Stomach (tissue), 8 donors: ENCODE measurements at regions not wholly inside any gene's neighbourhood (a gene's known extent, or its start where the extent isn't known, plus 50 kb on each side); places are given as distances from the start of the nearest gene placed in this dataset.
A peak's percentile ranks its signal among the peaks of the same experiment; 100 is the strongest.

Experiments
- DNase-seq, 2 donors: peaks; one replicate each; pipeline versions ENCODE4 v3.0.0 to v3.0.0-alpha.2; 2013 to 2019
- H3K27ac ChIP-seq, 5 donors: fragments of 200-600 bp in 4 of 5; sonication (generic) in 4 of 5; one replicate each; pipeline ENCODE4 v1.5.1; 2013 to 2019; ENCODE audit warnings: mild to moderate bottlenecking in 1 of 5, moderate library complexity in 1 of 5
- H3K27me3 ChIP-seq, 3 donors: fragments of 200-600 bp; sonication (generic); one replicate each; pipeline ENCODE4 v1.5.1; 2017 to 2019; ENCODE audit warnings: mixed run types in 1 of 3
- H3K36me3 ChIP-seq, 4 donors: fragments of 200-600 bp; sonication (generic); 1 replicate in 3 of 4; 2 replicates in 1 of 4; pipeline ENCODE4 v1.5.1; 2016 to 2019
- H3K4me1 ChIP-seq, 4 donors: fragments of 200-600 bp; sonication (generic); one replicate each; pipeline ENCODE4 v1.5.1; 2016 to 2019
- H3K4me3 ChIP-seq, 4 donors: fragments of 200-600 bp; sonication (generic) in 3 of 4; one replicate each; pipeline ENCODE4 v1.5.1; 2016 to 2019; ENCODE audit warnings: mild to moderate bottlenecking in 1 of 4
- H3K9me3 ChIP-seq, 4 donors: fragments of 200-600 bp; sonication (generic); one replicate each; pipeline ENCODE4 v1.5.1; 2016 to 2019
- EP300 ChIP-seq: sonication (generic); formaldehyde crosslinking; IDR thresholded peaks from one replicate; pipeline ENCODE4 v1.6.1; 2017; ENCODE audit warnings: antibody characterized with exemption
- POLR2A ChIP-seq, 4 donors: fragments of 450-650 bp; IDR thresholded peaks; one replicate each; pipeline ENCODE4 v1.6.1; 2016; ENCODE audit warnings: antibody characterized with exemption in 4 of 4, control low read depth in 2 of 4, mild to moderate bottlenecking in 1 of 4, moderate library complexity in 1 of 4
- POLR2AphosphoS5 ChIP-seq, 3 donors: sonication (generic); formaldehyde crosslinking; IDR thresholded peaks; one replicate each; pipeline ENCODE4 v1.6.1; 2016; ENCODE audit warnings: antibody characterized with exemption in 3 of 3
- WGBS, 5 donors: extraction: QIAGEN DNeasy Blood & Tissue Kit in 3 of 5; methylation state at CpG; one replicate each; pipeline versions ENCODE4 v1.1.5 to v1.1.7; 2013 to 2018; 5-methylcytosine and 5-hydroxymethylcytosine counted together
- intact Hi-C: fragments of 100-400 bp; cut with DNase I; formaldehyde crosslinking; loops from one replicate; pipeline ENCODE4 v1.15.1; 2023; ENCODE audit warnings: low total_unique reads
- TF ChIP-seq, protein P1 (sequence below), 7 experiments: fragments of 450-650 bp in 4 of 7; fragments of 200-600 bp in 3 of 7; sonication (generic) in 3 of 7; IDR thresholded peaks; one replicate each; pipeline ENCODE4 v1.5.1; 2016 to 2019; ENCODE audit warnings: antibody characterized with exemption in 7 of 7, control low read depth in 2 of 7, mild to moderate bottlenecking in 1 of 7
- donor health status: healthy with polysubstance abuse.
- donor health status: Bipolar disorder and iron deficiency.
- donor health status: healthy.

DNA sequence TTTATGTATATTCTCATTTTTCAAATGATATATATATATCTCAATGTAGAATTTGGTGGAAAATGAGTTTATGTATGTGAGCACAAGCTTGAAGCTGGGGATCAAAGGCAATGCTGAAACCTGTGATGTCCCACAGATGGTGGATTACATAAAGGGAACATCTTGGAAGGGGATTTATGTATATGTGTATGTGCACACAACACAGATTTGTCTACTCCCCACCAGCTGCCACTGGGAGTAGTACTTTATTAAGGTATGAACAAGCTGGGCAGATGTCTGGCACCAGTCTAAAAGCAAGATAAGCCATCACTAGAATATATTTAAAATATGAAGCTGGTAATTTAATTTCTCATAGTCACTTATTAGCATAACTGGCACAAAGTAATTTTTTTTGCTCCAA is 895.6 kb downstream of the SLC6A15 start:
- Histone ChIP-seq H3K27ac (no peak overlapping the region), H3K36me3 (no peaks in the 10 kb centered on the region), H3K4me1 (no peaks in the 10 kb centered on the region), H3K9me3 (peaks cover 0 to 17% (median 13%) of the 10 kb centered on the region in 4 donors), H3K27me3 (no peaks in the 10 kb centered on the region), H3K4me3 (no peak overlapping the region)
- intact Hi-C loops: no loop called here
- no peak for TF ChIP-seq EP300
- no peak for TF ChIP-seq POLR2A (IDR thresholded peaks at IDR 0.05)
- TF ChIP-seq POLR2AphosphoS5 (IDR thresholded peaks at IDR 0.05): no peak
- TF ChIP-seq, protein P1, sequence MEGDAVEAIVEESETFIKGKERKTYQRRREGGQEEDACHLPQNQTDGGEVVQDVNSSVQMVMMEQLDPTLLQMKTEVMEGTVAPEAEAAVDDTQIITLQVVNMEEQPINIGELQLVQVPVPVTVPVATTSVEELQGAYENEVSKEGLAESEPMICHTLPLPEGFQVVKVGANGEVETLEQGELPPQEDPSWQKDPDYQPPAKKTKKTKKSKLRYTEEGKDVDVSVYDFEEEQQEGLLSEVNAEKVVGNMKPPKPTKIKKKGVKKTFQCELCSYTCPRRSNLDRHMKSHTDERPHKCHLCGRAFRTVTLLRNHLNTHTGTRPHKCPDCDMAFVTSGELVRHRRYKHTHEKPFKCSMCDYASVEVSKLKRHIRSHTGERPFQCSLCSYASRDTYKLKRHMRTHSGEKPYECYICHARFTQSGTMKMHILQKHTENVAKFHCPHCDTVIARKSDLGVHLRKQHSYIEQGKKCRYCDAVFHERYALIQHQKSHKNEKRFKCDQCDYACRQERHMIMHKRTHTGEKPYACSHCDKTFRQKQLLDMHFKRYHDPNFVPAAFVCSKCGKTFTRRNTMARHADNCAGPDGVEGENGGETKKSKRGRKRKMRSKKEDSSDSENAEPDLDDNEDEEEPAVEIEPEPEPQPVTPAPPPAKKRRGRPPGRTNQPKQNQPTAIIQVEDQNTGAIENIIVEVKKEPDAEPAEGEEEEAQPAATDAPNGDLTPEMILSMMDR (IDR thresholded peaks at IDR 0.05): no peak
- DNase-seq: no peak

DNA sequence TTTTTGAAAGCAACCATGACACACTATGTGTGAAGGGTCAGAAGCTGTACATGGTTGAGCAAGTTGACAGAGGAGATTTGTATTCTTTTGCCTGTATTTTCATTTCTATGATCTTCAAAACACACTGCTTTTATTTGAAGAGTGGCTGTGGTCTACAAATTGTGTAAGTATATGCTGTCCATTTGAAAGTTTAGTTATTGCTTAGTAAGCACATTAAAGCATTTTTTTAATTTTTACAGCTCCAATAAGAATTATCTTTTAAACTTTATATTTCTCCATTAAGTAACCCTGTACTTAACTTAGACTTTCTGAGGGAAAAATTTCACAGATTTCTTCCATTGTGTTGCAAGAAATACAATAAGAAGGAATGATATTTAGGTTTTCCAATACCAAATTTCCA is 915.2 kb downstream of the SLC6A15 start:
- Histone ChIP-seq H3K27ac (no peak overlapping the region), H3K4me3 (no peak overlapping the region), H3K27me3 (no peaks in the 10 kb centered on the region), H3K9me3 (peaks cover 0 to 5% (median 0%) of the 10 kb centered on the region in 4 donors), H3K36me3 (no peaks in the 10 kb centered on the region), H3K4me1 (no peaks in the 10 kb centered on the region)
- intact Hi-C loops: no loop called here
- TF ChIP-seq EP300: no peak
- TF ChIP-seq, protein P1 (IDR thresholded peaks at IDR 0.05): no peak
- no peak for TF ChIP-seq POLR2AphosphoS5 (IDR thresholded peaks at IDR 0.05)
- no peak for TF ChIP-seq POLR2A (IDR thresholded peaks at IDR 0.05)
- DNase-seq: no peak

DNA sequence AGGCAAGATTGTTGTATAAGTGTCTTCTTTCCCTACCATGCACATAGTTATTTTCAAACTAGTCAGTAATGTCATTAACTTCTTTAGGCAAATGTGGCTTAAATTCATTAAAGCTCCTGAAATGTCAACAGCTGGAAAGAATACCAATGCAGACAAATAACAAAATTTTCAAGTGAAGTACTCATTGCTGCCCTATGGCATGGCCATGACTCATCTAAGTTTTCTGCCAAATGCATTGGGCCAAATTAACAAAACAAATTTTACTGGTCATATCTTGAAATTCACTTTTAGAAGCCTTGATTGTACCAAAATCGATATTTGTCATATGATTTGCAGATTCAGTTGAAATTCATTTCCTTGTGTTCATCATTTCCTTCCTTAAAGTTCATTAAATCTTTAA is 915.9 kb downstream of the SLC6A15 start:
- Histone ChIP-seq H3K9me3 (peaks cover 0 to 5% (median 0%) of the 10 kb centered on the region in 4 donors), H3K36me3 (no peaks in the 10 kb centered on the region), H3K27me3 (no peaks in the 10 kb centered on the region), H3K4me1 (no peaks in the 10 kb centered on the region), H3K27ac (no peak overlapping the region), H3K4me3 (no peak overlapping the region)
- intact Hi-C loops: no loop called here
- WGBS, 5 donors: 68 to 87% (median 76%) methylated on average over 1 of the region's 1 CpG
- DNase-seq: no peak
- no peak for TF ChIP-seq POLR2A (IDR thresholded peaks at IDR 0.05)
- TF ChIP-seq, protein P1 (IDR thresholded peaks at IDR 0.05): no peak
- TF ChIP-seq EP300: no peak
- TF ChIP-seq POLR2AphosphoS5 (IDR thresholded peaks at IDR 0.05): no peak

DNA sequence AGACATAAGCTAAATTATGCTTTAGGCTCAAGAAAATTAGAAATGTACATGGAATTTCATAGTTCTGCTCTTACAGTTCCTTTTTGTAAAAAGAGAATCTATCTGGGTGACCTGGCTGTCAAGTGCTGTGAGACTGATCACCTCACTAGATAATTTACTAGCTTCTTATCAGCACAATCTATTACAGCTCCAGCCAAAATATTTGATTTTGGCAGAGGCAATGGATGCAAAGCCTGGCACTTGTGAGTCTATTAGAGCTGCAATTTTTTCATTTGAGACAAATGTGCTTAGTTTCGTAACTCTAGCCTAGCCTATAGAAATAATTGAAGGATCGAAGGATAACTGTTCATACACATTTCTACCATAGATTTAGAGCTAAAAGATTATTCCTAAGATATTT is 927.5 kb downstream of the SLC6A15 start:
- 72 to 86% (median 80%) methylated on average over 2 of the region's 2 CpGs for WGBS, 5 donors
- no peak overlapping the region for H3K4me3 ChIP-seq
- H3K36me3 ChIP-seq: no peaks in the 10 kb centered on the region
- TF ChIP-seq POLR2A (IDR thresholded peaks at IDR 0.05): no peak
- TF ChIP-seq, protein P1 (IDR thresholded peaks at IDR 0.05): no peak
- TF ChIP-seq EP300: no peak
- TF ChIP-seq POLR2AphosphoS5 (IDR thresholded peaks at IDR 0.05): no peak
- no peak overlapping the region for H3K27ac ChIP-seq
- intact Hi-C loops: no loop called here
- no peaks in the 10 kb centered on the region for H3K27me3 ChIP-seq
- DNase-seq: peak in 1 of 2 donors; percentile 2
- H3K4me1 ChIP-seq: no peaks in the 10 kb centered on the region
- H3K9me3 ChIP-seq: no peaks in the 10 kb centered on the region
